ENCODE measurements at regions not wholly inside any gene's neighbourhood (a gene's known extent, or its start where the extent isn't known, plus 50 kb on each side); places are given as distances from the start of the nearest gene placed in this dataset.

- no peak overlapping the region for H3K27ac ChIP-seq (ENCODE audit: insufficient read depth, low read depth, low read length)
- H3K9ac ChIP-seq (replicated peaks; ENCODE audit: extremely low read depth, insufficient read depth, low read length), result no peak overlapping the region
- FAIRE-seq (no peak), DNase-seq (ENCODE audit: low read depth, low spot score) (no peak)
- dilution Hi-C loops (cut with MboI; ENCODE audit: extremely low pct_ligation_motif_present, low sequenced_read_pairs) (no loop called here), intact Hi-C loops (cut with micrococcal nuclease) (no loop called here)
- ChIA-PET CTCF (interaction anchor here (1.1 kb wide), 1 partner anchor 220 kb away, joined by 3 read pairs; no protein-coding TSS in a partner anchor), POLR2A (no interaction called here)
- H3K79me2 ChIP-seq (ENCODE audit: control insufficient read depth, insufficient read depth, low read length), result no peaks in the 10 kb centered on the region
- H2AFZ ChIP-seq (ENCODE audit: low read depth, low read length), result no peak overlapping the region
- H3K9me1 ChIP-seq (replicated peaks; ENCODE audit: control insufficient read depth, extremely low read depth, insufficient read depth, low read length), result no peaks in the 10 kb centered on the region
- no peak for TF ChIP-seq CTCF (IDR thresholded peaks at IDR 0.05; ENCODE audit: extremely low read depth in 1 of 2, insufficient read depth in 1 of 2, low read depth in 1 of 2, low read length in 2 of 2)
- TF ChIP-seq MAX (IDR thresholded peaks at IDR 0.05; ENCODE audit: insufficient read depth, insufficient read length), result no peak
- TF ChIP-seq MYC (IDR thresholded peaks at IDR 0.05; ENCODE audit: low read depth, low read length), result no peak
- no peak for TF ChIP-seq JUN (IDR thresholded peaks at IDR 0.05; ENCODE audit: borderline replicate concordance, insufficient read depth, insufficient read length, low read depth)
- no peak for TF ChIP-seq POLR2A (IDR thresholded peaks at IDR 0.05; ENCODE audit: low read depth, low read length)
- TF ChIP-seq EZH2 (IDR thresholded peaks at IDR 0.05; ENCODE audit: borderline replicate concordance, low read depth, low read length, severe bottlenecking), result no peak
- TF ChIP-seq GATA2 (IDR thresholded peaks at IDR 0.05; ENCODE audit: insufficient read depth, insufficient read length, low read depth, low read length), result no peak
- no peak for TF ChIP-seq POLR2AphosphoS5 (IDR thresholded peaks at IDR 0.05; ENCODE audit: insufficient read depth, low read depth, low read length)
- H3K9me3 ChIP-seq (replicated peaks; ENCODE audit: control insufficient read depth, insufficient read depth, low read length), result no peaks in the 10 kb centered on the region
- H3K4me1 ChIP-seq (ENCODE audit: control insufficient read depth, extremely low read depth, insufficient read depth, low read length), result no peaks in the 10 kb centered on the region
- H3K27me3 ChIP-seq (ENCODE audit: control insufficient read depth in 2 of 2, insufficient read depth in 2 of 2, low read length in 2 of 2), result no peaks in the 10 kb centered on the region
- H3K4me2 ChIP-seq (ENCODE audit: insufficient read depth, low read length), result no peak overlapping the region
- no TSS peak for BruUV-seq (replicated peaks)
- H3K36me3 ChIP-seq (ENCODE audit: control insufficient read depth in 2 of 2, extremely low read depth in 1 of 2, insufficient read depth in 2 of 2, low read length in 2 of 2), result no peaks in the 10 kb centered on the region
- H4K20me1 ChIP-seq (replicated peaks; ENCODE audit: control insufficient read depth, extremely low read depth, insufficient read depth, low read length), result no peaks in the 10 kb centered on the region
- H3K4me3 ChIP-seq (replicated peaks in 1 of 3; ENCODE audit: insufficient read depth in 1 of 3, low read depth in 1 of 3, low read length in 3 of 3), result no peak overlapping the region
Observed at GRCh38 chr10:10946081-10946480, 71.6 kb upstream of the CELF2 start.

All from endothelial cell of umbilical vein (primary cell).